Muscle layer of duodenum (tissue), 2 donors: ENCODE measurements at regions not wholly inside any gene's neighbourhood (a gene's known extent, or its start where the extent isn't known, plus 50 kb on each side); places are given as distances from the start of the nearest gene placed in this dataset.

ENCODE experiments used
- H3K27ac ChIP-seq: one replicate; pipeline ENCODE4 v1.7.0; 2013; ENCODE audit warnings: mild to moderate bottlenecking, low read length
- H3K27me3 ChIP-seq: one replicate; pipeline ENCODE4 v1.7.0; 2013; ENCODE audit warnings: low read depth, mild to moderate bottlenecking, control low read depth, low read length
- H3K36me3 ChIP-seq, 2 donors: one replicate each; pipeline ENCODE4 v1.7.0; 2013; ENCODE audit warnings: low read length in 2 of 2, control low read depth in 1 of 2, mild to moderate bottlenecking in 1 of 2; ENCODE audit not compliant: insufficient read depth in 2 of 2, control insufficient read depth in 1 of 2
- H3K4me1 ChIP-seq, 2 donors: one replicate each; pipeline ENCODE4 v1.7.0; 2013; ENCODE audit warnings: low read length in 2 of 2, mild to moderate bottlenecking in 2 of 2, control low read depth in 1 of 2, moderate library complexity in 1 of 2; ENCODE audit not compliant: insufficient read depth in 2 of 2, control insufficient read depth in 1 of 2
- H3K4me3 ChIP-seq, 2 donors: one replicate each; pipeline ENCODE4 v1.7.0; 2013; ENCODE audit warnings: low read length in 2 of 2, low read depth in 1 of 2, mild to moderate bottlenecking in 1 of 2
- H3K9me3 ChIP-seq, 2 donors: one replicate each; pipeline ENCODE4 v1.7.0; 2013; ENCODE audit warnings: low read length in 2 of 2, control low read depth in 1 of 2, mild to moderate bottlenecking in 1 of 2; ENCODE audit not compliant: control insufficient read depth in 1 of 2
- donor health status: healthy.

DNA sequence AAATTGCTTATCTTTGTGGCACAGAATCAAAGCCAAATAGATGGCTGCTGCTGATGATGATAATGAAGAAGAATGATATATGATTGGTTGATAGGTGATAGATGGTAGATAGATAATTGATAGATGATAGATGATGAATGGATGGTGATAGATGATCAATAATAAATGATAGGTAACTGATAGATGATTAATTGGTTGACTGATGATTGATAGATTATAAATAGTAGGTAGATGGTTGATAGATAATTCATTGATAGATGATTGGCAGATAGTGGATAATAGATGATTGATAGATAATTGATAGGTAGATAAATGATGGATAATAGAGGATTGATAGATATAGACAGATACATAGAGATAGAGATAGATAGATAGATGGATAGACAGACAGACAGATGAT is 430.2 kb downstream of the EIPR1 start:
- no peak overlapping the region for H3K27ac ChIP-seq
- H3K9me3 ChIP-seq = peaks cover 0 to 7% of the 10 kb centered on the region in 2 donors
- no peaks in the 10 kb centered on the region for H3K27me3 ChIP-seq
- no peaks in the 10 kb centered on the region for H3K36me3 ChIP-seq
- H3K4me1 ChIP-seq = no peaks in the 10 kb centered on the region
- H3K4me3 ChIP-seq = no peak overlapping the region

DNA sequence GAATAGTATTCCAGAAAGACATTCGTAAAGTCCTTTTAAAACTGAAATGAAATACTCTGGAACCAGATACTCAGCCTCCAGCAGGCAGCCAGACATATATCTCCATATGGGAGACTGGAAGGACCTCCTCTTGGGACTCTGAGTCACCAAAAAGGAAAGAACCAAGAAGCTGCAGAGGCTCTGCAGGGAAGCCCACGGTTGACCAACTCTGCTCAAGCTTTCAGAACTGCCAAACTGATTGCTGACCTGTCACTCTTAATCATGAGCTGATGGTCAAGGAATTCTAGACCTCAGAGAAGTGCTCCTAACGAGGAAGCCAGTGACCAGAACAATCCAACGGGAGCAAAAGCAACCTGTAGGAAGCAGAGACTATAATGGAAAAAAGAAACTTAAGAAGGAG is 434.7 kb downstream of the EIPR1 start:
- Histone ChIP-seq H3K27ac (no peak overlapping the region), H3K9me3 (peaks cover 0 to 7% of the 10 kb centered on the region in 2 donors), H3K27me3 (no peaks in the 10 kb centered on the region), H3K4me3 (no peak overlapping the region), H3K4me1 (no peaks in the 10 kb centered on the region), H3K36me3 (no peaks in the 10 kb centered on the region)

DNA sequence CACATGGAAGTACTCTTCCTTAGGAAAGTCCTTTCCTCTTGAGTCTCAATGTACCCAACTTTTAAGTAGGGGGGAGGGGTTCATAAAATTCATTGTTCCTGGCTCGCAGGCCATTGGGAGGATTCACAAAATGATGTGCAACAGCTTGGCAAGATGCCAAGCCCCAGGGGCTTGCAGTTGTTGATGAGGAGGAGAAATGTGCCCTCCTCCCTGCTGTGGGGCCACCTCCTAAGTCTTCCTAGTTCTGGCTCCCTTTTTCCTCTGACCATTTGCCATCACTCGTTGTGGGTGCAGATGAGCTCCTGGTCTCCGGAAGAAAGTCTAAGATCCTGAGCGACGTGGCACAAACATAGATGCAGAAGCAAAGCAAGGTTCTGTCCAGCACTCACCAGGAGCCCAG is 435.4 kb downstream of the EIPR1 start:
- Histone ChIP-seq H3K27ac (no peak overlapping the region), H3K9me3 (peaks cover 0 to 7% of the 10 kb centered on the region in 2 donors), H3K36me3 (no peaks in the 10 kb centered on the region), H3K4me1 (no peaks in the 10 kb centered on the region), H3K27me3 (no peaks in the 10 kb centered on the region), H3K4me3 (no peak overlapping the region)

- Histone ChIP-seq H3K4me1 (no peaks in the 10 kb centered on the region), H3K4me3 (no peak overlapping the region), H3K27me3 (no peaks in the 10 kb centered on the region), H3K9me3 (no peaks in the 10 kb centered on the region), H3K36me3 (no peaks in the 10 kb centered on the region), H3K27ac (no peak overlapping the region)
These were observed 436.4 kb downstream of the EIPR1 start for GRCh38 chr2:2941205-2941604.

DNA sequence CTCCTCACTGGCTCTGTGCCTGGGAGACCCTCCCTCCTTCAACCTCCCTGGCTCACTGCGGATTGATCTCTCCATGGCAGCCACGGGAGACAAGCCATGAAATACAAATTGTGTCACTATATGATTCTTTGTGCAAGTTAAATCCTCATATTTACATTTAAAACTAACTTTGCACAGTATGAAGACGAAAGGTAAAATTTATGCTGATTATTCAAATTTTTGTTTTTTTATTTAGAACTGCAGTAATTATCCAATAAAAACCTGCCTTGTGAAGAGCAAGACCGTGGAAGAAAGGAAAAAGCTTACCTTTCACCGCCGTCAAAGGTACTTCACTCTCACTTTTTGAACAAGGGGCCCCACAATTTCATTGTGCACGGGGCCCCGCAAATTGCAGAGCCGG is 436.9 kb downstream of the EIPR1 start:
- no peaks in the 10 kb centered on the region for H3K9me3 ChIP-seq
- no peak overlapping the region for H3K27ac ChIP-seq
- no peaks in the 10 kb centered on the region for H3K36me3 ChIP-seq
- no peaks in the 10 kb centered on the region for H3K27me3 ChIP-seq
- H3K4me1 ChIP-seq = no peaks in the 10 kb centered on the region
- H3K4me3 ChIP-seq = no peak overlapping the region

GRCh38 chr2:2940061-2940460 is 437.6 kb downstream of the EIPR1 start:
- Histone ChIP-seq H3K4me3 (no peak overlapping the region), H3K36me3 (no peaks in the 10 kb centered on the region), H3K27ac (no peak overlapping the region), H3K27me3 (no peaks in the 10 kb centered on the region), H3K9me3 (no peaks in the 10 kb centered on the region), H3K4me1 (no peaks in the 10 kb centered on the region)

DNA sequence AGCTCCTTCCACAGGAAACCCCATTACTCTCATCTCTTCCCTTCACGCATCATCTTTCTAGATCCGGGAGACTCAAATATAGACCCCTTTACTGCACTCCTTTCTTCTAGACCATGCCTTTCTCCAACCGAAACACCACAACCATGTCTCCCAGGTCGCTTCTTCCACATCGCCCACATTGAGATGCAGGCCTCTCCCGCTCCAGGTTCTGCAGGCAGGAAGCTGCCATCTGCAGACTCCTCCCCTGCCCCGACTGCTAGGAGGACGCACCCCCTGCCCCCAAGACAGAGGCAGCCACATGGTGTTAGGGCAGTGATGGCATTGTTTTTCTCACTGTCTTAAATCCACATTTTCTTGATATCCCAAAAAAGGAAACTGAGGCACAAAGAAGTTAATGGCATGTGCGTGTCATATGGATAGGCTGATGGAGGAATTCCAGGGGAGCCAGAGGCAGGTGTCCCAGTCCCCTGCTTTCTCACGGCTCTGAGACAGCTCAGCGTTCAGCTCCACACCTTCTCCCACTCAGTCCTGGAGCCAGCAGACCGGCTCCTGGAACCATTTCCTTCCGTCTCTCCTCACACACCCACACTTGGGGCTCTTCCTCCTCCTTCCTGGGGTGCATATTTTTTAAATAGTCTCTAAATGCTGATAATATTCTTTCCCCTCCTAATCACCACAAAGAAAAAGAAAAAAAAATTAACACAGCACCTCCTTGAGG is 438.4 kb downstream of the EIPR1 start:
- no peaks in the 10 kb centered on the region for H3K4me1 ChIP-seq
- H3K9me3 ChIP-seq = no peaks in the 10 kb centered on the region
- no peaks in the 10 kb centered on the region for H3K27me3 ChIP-seq

DNA sequence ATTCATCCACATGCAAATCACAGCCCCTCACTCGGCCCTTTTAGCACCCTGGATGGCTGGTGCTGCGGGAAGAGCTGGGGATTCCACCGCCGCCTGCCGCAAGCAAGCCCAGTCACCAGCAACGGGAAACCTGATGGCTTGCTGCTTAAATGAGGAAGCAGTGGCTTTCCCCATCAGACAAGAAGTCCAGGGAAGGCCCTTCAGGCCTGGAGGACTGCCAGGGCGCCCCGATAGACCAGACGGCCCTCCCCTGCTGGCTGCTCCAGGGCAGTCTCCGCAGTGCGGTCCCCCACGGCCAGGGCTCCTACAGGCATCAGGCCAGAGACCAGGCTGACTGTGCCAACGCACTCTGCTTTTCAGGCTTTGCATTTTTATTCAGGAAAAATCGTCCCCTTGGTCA is 439.1 kb downstream of the EIPR1 start:
- H3K4me3 ChIP-seq = no peak overlapping the region
- no peaks in the 10 kb centered on the region for H3K4me1 ChIP-seq
- H3K36me3 ChIP-seq = no peaks in the 10 kb centered on the region
- no peaks in the 10 kb centered on the region for H3K27me3 ChIP-seq
- no peak overlapping the region for H3K27ac ChIP-seq
- H3K9me3 ChIP-seq = no peaks in the 10 kb centered on the region

More for the DNA sequence above, 438.4 kb downstream of the EIPR1 start:
- H3K4me3 ChIP-seq = no peak overlapping the region
- no peaks in the 10 kb centered on the region for H3K36me3 ChIP-seq
- no peak overlapping the region for H3K27ac ChIP-seq

DNA sequence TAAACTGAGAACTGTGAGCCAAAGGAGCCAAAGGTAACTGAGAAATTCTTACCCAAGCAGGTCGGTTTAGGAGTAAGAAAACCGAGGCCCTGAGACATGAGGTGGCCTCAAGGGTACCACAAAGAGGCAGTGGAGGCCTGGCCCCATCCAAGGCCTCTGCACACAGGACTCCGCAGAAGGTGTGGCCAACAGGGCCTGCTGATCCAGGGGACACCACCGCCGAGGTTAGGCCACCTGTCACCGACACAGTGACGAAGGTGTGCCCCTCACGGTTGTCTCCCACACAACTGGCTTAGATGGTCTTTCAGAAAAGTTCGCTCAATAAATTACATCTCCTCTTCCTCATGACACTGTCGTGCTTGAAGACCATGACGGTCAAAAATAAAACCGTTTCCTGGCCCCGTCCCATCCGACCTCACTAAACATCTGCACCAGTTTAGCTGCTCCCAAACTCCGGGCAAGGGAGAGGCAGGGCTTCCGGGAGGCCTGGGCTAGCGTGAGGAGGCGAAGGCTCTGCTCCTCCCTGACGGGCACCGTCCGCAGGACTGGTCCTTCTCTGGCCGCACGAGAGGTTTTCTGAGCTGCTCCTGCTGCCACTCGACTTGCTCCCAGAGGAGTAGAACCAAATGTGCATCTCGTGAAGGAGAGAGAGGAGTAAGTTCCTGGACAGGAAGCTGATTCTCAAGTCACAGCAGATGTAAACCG is 442.0 kb downstream of the EIPR1 start:
- Histone ChIP-seq H3K9me3 (no peaks in the 10 kb centered on the region), H3K36me3 (no peaks in the 10 kb centered on the region)

GRCh38 chr2:2933426-2933825 is 444.2 kb downstream of the EIPR1 start:
- Histone ChIP-seq H3K36me3 (no peaks in the 10 kb centered on the region), H3K27me3 (no peaks in the 10 kb centered on the region), H3K4me1 (no peaks in the 10 kb centered on the region), H3K9me3 (peaks cover 0 to 9% of the 10 kb centered on the region in 2 donors), H3K27ac (no peak overlapping the region), H3K4me3 (no peak overlapping the region)

More for the DNA sequence above, 442.0 kb downstream of the EIPR1 start:
- Histone ChIP-seq H3K4me3 (no peak overlapping the region), H3K27ac (no peak overlapping the region), H3K4me1 (no peaks in the 10 kb centered on the region), H3K27me3 (no peaks in the 10 kb centered on the region)

DNA sequence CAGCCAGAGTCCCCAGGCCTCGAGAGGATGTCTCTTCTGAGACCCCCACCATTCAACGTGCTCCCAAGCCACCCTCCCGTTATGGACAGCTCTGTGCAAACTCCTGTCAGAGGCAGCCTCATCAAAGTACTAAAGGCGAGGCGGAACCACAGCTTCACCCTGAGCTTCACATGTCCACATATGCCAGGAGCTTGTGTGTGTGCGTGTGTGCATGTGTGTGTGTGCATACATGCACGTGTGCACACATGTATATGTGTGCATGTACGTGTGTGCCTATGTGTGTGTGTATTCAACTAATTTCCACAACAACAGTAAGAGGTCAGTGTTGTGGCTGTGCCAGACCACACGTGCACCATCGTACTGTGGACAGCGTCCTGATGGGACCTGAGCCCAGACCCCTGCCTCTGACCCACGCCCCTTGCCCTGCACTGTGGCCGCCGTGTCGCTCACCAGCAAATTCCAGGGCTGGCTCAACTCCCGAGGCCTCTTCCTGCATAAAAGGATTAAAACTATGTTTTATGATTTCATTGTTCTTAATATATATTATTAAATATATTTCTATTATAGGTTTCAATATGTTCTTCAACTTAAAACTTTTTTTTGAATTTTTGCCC is 444.8 kb downstream of the EIPR1 start:
- H3K27me3 ChIP-seq = no peaks in the 10 kb centered on the region
- no peaks in the 10 kb centered on the region for H3K36me3 ChIP-seq
- H3K9me3 ChIP-seq = peaks cover 0 to 9% of the 10 kb centered on the region in 2 donors
- H3K27ac ChIP-seq = no peak overlapping the region
- no peak overlapping the region for H3K4me3 ChIP-seq
- H3K4me1 ChIP-seq = no peaks in the 10 kb centered on the region
